HG02943 (cell line): ENCODE measurements at regions not wholly inside any gene's neighbourhood (a gene's known extent, or its start where the extent isn't known, plus 50 kb on each side); places are given as distances from the start of the nearest gene placed in this dataset.

Experiments
- ATAC-seq: cut with Tn5 transposase; IDR thresholded peaks from one replicate; pipeline ENCODE4 v1.9.1; 2021; ENCODE audit warnings: mild to moderate bottlenecking, low read depth, moderate library complexity; ENCODE audit not compliant: unreplicated experiment

DNA sequence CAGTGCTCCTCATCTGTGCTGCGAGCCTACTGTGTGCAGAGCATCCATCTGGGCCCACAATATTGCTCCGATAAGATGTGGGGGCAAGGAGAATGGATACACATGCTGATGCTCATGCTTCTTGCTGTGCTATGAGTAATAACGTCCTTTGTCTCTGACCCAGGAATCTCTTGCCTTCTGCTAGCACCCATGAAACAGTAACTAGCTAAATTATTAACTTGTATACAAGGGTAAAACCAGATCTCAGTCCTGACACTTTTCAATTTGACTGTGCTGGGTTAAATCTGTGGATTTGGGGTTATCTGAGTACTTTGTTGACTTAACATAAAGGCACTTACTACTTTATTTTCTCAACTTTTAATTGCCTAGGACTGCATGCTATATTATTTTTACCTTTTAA, 357.6 kb downstream of the SLC4A3 start:
- ATAC-seq = no peak

DNA sequence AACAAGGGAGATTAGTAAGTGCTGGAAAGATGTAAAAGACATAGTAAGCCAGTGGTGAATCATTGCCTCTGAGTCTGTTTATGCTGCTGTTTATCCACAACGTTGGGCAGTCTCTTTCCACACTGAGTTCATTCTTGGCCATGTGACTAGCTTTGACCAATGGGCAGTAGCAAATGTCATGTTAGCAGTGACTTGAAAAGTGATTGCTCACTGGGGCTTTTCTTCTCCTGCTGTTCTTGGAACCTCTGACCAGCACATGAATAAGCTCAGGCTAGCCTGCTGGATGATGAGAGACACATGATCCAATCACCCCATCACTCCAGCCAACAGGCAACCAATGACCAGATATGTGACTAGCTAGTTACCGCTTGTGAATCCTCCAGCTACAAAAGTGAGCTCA, 360.4 kb downstream of the SLC4A3 start:
- ATAC-seq = no peak

DNA sequence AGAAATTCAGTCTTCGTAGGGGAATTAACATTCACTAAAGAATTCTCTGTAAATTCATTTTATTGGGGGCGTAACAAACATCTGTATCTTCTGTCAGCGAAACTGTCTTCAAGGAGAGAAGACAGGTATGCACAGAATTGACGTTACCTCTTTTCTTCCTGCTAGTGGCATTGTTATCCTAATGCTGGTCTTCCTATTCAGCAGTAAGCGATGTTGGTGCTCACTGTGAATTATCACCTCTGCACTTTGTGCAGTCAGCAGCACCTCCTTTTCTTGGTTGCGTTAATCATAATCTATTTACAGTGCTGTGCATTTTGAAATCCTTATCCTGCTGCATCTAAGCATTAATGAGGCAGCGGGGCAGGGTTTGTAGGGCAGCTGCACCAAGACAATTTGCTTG, 362.3 kb downstream of the SLC4A3 start:
- ATAC-seq = no peak

DNA sequence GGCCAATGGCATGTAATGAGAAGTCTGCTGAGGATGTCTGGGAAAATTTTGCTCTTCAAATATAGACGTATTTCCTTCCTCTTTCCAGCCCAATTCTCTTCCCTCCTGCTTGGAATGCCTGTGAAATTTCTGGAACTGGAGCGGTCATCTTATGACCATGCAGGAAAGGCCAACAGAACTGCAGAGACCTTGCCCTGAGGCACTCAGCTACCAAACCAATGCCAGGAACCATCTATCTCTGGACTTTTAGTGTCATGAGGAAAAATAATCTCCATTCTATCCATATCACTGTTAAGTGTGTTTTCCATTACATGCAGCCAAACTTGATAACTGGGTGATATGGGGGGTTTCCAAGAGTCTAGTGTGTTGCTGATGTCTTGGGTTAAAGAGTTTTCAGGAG, 363.7 kb downstream of the SLC4A3 start:
- ATAC-seq = no peak

DNA sequence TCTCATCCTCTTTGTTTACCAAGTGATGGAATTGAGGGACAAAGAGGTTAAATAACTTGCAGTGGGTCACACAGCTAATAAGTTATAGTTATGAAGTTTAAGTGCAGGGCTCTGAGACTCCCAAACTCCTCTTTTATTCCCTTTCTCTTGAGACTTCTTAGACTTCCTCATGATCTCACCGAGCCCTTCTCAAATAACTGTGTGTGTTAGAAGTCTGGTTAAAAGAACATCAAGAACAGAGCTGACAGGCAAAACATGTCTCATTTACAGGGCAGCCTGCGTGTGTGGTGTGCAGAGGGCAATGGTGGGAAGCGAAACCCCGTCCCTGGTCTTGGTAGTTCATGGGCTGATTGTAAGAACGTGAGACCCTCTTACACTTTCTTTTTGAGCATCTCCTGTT, 368.0 kb downstream of the SLC4A3 start:
- ATAC-seq = no peak

DNA sequence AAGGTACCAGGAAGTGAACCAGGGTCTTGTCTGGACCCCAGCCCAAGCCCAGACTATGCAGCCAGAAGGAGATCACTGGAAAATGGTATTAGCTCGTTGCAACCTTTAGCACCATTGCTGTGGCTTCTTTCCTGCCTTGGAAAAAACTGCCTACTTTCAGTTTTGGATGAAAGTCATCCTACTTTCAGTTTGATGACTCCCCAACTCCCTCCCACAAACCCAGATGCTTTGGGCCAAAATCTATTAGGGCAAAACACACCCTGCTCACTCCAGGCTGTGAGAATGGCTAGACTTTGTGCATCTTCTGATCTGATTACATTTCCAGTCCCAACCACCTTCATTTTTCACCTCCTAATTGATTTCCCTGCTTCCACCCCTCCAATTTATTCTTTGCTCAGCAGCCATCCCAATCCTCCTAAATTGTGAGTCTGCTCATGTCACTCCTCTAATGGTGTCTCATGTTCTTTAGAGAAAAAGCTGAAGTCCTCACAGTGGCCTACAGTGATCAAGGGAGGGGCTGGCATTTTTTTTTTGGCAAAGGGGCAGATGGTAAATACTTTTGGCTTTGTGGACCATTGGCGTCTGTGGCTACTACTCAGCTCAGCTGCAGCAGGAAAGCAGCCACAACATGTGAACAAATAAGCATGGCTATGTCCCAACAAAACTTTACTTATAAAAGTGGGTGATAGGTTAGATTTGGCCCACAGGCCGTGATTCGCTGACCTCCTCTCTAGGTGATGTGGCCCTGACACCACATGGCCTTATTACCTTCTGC, 368.7 kb downstream of the SLC4A3 start:
- ATAC-seq = no peak

DNA sequence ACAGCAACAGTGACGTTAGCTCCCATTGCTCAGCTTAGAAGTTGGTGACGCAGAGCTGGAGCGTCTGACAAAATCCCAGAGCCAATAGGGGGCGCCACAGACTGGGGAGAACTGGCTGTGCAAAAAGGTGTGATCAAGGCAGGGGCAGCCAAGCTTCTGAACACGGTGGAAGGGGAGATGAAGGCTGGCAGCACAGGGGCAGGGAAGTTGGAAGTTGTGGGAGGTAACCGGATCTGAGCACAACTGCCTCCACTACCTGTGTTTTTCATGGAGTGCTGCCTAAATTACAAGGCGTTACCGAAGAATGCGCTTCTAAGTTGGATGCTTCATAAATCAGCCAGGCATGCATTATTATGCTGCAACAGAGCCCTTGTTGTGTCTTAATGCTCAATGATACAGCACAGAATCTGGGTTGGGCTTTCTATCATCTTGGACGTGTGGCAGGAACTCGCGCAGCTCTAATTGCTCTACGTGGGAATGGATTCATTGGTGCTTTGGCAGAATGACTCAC, 370.0 kb downstream of the SLC4A3 start:
- no peak for ATAC-seq

DNA sequence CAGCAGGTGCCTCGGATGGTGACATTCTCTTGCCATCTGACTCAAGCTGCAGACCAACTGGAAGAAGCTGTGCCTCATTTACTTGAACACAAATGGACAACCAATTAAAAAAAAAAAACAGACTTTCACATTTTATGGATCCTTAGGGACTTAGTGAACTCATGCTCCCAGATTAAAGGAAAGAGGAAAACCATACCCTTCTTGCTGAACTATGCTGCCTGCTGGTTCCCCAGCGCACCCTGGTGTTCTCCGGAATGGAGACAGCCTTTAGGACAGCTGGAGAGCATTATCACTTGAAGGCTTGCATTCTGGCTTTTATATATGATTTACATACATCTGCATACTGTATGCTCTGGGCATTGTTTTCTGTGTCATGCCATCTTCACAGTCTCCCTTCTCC, 370.7 kb downstream of the SLC4A3 start:
- no peak for ATAC-seq

DNA sequence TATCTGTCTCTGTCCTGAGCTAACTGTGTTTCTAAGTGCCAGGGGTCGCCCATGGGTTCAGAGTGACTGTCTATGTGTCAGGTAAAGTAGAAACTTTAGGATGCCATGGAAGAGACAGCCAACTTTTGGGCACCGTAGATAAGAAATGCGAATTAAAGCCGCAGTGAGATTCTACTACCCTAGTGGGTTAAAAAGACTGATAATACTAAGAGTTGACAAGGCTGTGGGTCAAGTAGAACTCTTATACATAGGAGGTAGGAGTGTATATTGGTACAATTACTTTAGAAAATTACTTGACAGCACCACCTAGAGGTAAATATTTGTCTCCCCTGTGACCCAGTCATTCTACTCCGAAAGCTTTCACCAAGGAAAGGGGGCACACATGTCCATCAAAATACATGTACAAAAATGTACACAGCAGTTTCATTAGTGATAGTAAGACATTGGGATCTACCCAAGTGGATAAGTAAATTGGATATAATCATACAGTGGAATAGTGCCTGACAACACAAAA, 371.3 kb downstream of the SLC4A3 start:
- ATAC-seq = no peak

DNA sequence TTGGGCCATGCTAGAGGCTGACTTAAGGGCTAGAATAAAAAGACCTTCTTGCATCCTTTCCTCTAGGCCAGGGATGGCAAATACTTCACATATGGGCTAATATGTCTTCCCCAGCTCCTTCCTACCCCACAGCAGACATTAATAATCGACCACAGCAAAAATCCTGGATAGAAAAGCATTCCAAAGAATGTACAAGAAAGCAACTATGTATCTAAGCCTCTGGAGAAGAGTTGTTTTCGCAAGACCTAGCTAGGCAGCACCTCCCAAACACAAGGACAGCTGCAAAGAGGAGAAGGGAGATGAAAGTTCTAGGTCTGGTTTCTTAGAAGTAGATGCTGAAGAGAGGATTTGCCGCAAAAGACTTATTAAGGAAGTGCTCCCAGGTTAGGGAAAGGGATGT, 372.6 kb downstream of the SLC4A3 start:
- ATAC-seq = no peak

DNA sequence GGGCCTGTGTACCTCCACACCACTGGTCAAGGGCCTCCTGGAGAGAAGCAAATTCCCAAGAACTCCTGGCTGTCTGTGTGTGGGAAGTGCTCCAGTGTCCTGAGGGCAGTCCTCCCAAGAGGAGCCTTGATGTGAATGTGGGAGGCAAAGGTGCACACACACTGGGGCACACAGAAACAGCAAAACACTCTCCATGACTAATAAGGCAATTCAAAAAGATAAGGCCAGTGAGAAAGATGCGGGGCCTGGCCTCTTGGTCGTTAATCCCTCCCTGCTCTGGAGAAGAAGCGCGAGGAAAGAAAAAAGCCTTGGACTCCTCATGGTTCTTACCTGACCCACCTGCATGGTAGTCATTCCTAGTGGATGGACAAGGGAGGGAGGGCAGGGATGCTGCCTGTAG, 373.2 kb downstream of the SLC4A3 start:
- ATAC-seq = no peak

DNA sequence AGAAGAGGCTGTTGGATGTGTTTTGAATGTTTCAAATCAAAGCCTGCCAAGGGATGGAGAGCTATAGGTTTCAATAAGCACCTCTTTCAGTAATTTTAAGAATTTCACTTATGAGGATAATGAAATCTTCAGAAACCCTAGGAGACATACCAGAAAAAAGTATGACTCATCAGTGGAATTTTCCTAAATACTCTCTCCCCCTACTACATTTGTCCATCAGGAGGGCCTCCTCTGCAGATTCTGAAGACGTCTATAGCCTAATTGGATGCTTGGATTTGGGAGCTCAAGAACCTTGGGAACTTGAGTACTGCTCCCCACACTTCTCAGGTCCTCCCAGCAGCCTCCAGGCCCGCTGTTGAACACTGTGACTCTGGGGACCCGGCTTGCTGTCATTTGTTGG, 374.3 kb downstream of the SLC4A3 start:
- ATAC-seq = no peak

DNA sequence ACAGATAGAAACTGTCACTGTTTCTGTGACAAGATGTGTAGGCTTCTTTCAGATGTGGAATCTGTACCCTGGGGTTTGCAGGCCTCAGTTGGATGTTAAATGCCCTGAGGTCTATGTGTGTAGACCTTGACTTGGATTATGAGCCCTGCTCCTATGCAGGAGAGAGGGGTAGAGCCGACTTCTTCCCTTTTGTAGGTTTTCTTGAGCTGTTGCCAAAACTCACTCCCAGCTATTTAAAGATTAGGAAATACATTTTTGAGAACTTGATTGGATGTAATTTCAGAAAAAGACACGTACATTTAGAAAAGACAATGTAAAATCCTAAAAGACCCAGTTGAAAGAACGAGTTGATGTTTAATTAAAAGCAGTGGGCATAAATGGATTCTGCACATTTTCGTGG, 374.8 kb downstream of the SLC4A3 start:
- no peak for ATAC-seq

DNA sequence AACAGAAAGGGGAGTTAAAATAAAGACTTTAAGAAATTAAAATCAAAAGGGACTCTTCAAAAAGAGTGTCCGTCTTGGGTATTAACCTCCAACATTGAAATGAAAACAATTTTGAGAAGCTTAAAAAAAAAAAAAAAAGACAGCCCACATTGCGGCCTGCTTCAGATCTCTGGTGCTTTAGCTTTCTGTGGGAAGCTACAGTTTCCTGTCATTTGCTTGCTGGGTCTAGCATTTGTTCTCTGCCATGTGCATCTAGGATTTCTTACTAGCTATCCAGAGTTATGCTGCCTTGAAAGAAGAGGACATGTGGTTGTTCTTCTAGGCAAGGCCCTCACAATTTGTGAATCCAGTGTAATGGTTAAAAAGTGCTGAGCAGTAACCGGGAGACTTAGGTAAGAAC, 375.3 kb downstream of the SLC4A3 start:
- ATAC-seq = no peak

DNA sequence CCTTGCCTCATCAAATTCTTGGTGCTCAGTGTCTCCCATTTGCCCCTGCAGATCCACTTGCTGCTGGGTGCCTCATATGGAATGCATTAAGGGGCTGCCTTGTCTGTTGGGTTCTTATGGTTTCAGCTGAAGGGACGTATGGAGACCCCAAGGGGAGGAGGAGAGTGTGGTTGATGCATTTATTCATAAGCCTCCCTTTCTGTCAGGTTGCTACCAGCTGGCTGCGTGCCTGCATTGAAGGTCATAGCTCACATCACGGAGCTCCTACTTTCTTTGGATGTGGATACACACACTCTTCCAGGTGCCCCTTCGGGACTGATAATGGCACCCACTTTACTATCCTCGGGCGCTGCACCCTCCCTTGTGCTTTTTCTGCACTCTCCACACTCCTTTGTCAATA, 377.9 kb downstream of the SLC4A3 start:
- ATAC-seq = no peak

DNA sequence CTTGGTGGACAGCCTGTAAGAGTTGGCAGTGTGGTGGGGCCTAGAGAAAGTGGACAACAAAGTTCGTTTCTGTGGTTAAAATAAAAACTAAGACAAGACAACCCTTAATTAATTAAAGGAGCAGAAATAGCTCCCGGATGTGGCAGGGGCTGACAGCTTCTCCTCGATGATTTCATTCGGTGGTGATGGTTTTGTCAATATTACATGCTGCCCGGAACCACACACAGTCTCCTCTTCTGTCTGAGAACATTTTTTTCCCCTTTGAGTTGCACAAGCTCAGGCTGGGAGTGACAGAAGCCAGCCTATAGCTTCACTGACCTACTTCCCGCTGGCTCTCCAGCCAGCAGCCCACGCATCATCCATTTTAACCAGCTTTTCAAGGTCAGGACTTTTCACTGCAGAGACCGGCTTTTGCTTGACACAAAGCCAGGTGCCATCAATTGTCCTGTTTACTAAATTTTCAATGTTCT, 378.8 kb downstream of the SLC4A3 start:
- no peak for ATAC-seq

DNA sequence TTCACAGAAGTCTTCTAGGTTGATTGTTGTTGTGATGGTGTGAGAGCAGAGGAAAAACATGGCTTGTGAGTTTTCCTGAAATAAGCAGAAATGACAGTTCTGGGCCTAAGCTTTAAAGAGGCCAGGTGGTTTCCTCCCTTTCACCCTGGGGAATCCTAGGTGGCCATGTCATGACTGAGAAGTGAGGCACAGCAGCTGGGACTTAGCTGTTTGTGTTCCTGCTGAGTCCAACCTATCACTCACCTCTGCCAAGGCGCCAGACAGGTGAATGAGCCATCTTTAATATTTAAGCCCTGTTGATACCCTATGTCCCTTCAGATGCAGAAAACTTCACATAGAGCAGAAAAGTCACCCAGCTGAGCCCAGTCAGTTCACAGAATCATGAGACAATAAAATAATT, 384.4 kb downstream of the SLC4A3 start:
- ATAC-seq = no peak

DNA sequence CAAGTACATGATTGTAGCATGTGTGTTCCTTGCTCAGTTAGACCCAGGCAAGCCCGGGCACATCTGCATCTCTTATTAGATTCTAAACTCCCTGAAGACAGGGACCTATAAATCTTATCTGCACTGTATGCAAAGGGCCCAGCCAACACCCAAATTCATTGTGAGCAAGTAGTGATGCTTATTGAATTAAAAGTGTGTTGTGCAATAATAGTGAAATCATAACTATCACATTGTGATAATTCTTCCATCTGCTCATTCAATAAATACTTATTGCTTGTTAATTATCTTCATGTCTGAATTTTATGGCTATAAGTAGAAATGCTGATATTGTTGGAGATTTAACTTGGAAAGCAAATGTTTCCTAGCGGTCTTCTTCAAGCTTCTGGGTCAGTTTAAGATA, 387.5 kb downstream of the SLC4A3 start:
- no peak for ATAC-seq

DNA sequence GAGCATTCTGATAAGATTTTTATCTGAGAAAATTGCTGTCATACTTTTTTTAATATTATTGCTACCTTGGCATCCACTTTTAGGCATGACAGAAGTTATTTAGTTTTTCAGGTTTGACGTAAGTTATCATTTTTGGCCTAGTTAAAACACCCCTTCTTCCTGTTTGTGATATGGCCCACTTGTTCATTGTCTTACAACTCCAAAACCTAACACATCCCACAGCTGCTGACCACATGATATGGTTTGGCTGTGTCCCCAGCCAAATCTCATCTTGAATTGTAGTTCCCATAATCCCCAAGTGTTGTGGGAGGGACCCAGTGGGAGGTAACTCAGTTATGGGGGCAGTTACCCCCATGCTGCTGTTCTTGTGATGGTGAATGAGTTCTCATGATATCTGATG, 388.1 kb downstream of the SLC4A3 start:
- no peak for ATAC-seq

DNA sequence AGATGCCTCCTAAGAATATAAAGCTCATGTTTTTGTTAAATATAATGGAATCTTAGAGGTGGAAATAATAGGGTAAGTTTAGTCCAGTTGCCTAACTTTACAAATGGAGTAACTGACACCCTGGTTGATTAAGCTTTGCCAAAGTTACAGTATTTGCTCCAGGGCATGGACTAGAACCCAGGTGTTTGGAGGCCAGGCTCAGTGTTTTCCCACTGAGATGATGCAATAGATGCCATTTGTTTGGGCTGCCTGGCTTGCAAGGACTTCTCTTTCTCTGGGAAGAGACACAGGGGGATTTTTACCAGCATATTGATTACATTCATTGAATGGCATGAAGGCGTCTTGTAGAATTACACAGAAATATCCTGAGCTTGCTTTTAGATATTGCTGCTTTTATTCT, 397.8 kb downstream of the SLC4A3 start:
- ATAC-seq = no peak

DNA sequence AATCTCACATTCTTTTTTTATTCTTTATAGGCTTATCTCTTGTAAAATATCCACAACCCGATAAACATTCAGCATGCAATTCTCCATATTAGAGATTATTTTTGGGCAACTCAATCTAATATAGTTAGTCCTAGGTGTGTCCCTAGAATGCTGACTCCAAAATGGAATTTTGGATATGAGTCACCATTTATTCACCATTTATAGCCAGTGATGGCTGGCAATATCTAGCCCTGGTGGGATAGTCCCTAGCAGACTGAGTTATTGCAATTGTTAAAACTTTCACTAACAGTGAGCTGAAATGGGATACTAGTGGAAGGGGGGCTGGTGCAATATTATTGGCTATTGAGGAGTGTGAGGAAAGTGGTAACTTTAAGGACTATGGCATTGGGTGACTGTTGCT, 401.6 kb downstream of the SLC4A3 start:
- ATAC-seq = no peak

DNA sequence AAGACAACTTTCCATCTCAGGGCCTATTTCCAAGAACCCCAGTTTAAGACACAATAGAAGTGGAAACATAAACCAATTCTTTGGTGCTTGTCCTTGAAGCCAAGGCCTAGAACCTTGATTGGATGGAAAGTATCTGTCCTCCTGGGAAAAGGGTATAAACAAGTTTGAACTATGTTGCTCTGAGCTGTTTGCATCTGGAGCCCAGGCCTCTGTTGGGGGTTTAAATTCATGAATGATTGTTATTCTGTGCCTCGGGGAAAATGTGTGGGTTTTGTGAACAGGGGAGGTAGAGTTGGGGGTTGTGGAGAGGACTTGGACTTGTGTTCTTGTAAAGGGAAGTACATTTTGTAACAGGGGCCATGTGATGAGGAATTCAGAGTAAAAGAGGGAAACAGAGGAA, 406.1 kb downstream of the SLC4A3 start:
- ATAC-seq = no peak
